ENCODE measurements at regions not wholly inside any gene's neighbourhood (a gene's known extent, or its start where the extent isn't known, plus 50 kb on each side); places are given as distances from the start of the nearest gene placed in this dataset.
"Not testable (repeated sequence)": the region's sequence is repeated elsewhere in the genome, so short reads cannot be mapped to it uniquely, and the experiment has no call there.

DNA sequence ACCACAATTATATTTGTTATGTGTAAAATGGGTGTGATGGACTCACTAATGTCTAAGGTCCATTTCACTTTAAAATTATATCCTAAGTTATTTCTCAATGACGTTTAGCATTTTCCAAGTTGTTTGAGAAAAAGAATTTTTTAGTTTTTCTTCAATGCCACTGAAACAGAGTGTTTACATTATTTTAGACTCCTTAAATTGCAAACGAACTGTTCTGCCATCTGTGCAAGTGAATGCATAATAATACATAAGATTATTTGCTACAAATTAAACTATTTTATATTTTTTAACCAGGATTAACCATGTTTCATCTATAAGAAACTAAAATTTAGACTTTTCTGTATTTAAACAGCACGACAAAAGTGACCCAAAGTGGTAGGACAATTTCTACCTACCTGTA lies 425.4 kb downstream of the NDFIP2 start:
- DNase-seq = no peak

DNA sequence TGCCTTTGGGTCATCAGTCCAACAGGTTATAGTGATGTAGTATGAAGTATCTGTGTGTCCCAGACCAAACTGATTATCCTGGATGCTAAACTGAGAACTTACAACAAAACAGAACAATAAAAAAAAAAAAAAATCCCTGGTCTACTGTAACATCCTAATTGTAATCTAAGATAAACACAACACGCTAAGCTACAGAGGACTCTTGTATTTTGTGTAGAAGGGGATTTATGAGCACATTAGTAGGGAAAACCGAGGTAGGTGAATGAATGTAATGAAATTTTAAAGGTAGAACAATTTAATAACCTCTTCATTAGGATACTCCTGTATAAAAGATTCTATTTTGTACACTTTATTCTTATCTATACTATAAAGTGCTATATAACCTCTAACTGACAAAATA lies 424.1 kb downstream of the NDFIP2 start:
- no peak for DNase-seq

DNA sequence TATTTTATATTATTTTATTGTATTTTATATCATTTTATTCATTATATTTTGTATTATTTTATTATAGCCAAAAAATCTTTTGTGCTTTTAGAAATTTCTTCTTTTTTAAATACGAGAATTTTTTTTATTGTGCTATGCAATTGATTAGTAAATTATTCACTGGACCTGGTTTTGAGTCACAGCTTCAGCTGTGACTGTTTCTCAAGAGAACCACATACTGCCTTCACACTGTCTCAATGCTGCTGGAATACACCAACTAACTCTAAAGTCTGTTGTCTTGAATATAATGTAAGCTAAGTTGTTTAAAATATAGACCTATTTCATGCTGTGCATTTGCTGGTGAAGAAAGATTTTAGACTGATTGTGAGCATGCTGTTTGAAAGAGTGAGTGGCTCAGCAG lies 423.6 kb downstream of the NDFIP2 start:
- DNase-seq = no peak

DNA sequence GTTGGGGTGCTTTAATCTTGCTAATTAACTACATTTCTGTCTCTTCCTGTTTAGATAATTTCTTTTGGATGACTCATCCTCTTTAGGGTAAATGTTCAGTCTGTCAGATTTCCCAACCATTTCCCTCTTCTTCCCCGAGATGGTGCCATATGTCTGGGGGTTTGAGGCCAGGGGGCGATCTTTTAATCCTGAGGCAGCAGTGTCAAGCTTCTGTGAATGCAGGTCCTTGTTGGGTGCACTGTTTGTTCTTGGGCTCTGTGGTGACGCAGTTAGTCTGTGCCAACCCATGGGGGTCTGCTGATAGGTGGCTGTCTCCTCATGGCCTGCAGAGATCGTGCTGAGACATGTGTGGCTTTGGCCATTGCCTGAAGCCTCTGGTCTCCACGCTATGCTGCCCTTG lies 420.4 kb downstream of the NDFIP2 start:
- DNase-seq = no peak

DNA sequence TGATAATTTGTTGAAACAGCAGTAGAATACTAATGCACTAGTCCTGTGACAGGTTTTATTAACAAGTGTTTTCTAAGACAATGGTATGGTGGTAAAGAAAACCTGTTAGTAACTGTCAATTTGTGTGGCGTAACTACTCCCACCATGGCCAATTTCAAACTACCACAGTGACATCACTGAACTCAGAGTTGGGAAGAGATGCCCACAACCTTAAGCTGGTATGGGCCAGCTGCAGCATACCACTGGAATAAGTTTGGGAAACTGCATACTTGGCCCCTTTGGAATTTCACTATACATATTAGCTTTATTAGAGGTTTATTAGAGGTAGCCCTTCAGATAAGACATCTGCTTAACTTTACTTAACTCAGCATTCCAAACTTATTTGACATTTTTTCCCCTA lies 419.4 kb downstream of the NDFIP2 start:
- no peak for DNase-seq

DNA sequence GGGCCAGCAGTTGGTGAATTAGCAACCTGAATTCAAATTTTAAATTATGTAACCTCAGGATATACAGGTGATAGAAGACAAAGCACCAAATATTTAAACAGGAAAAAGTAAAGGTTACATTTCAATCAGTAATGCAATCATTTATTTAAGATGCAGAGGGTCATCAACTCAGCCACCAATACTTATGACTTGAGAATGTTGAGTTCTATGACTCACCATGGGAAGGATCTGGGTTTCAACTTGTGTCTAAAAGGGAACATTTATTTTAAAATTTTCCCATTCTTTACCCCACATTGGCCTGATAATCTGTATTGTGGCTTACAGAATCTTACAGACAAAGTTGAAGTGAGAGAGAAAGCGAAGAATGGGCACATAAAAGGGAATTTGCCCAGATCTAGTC lies 418.0 kb downstream of the NDFIP2 start:
- no peak for DNase-seq

DNA sequence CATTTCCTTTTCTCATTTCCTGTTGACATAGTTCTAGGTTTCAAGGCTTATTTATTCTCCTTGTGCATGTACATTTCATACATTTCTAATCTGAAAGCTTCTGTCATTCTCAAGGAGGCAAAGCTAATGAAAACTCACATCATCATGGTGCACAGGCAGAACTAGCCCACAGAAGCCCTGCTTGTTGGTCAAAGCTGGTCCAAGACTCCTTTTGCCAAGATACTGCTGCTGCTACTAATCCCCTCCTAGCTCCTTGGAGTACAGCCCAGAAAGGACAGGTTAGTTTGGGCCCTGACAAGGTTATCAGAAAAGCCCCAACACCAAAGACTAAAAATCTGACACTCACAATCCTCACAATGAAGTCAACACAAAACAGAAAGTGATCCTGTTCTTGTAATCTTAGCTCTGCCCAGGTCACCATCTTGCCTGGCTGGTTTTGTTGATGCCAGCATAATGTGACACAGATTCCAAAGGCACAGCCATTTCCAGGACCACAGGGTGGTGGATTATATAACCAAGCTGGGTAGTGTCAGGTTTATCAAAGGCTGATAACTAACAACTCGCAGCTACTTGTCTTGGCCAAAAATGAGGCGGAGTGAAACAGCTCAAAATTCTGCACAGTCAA lies 417.4 kb downstream of the NDFIP2 start:
- DNase-seq = no peak

DNA sequence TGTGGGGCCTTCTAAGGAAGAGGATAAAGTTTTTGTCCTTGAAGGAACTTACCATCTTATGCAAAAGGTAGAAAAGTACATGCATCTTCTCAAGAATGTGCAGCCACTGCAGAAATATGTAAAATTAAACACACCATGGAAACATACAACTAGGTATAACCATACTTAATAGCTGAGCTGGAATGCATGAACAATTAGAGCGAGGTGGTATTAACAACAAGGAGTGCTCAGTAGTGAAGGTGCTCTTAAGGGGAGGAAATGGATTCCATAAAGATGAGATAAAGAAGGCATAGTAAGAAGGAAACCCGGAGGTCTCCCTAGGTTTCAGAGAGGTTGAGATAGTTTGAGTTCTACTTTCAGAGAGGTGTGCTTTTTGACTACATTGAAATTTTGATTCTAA lies 415.9 kb downstream of the NDFIP2 start:
- DNase-seq = no peak

DNA sequence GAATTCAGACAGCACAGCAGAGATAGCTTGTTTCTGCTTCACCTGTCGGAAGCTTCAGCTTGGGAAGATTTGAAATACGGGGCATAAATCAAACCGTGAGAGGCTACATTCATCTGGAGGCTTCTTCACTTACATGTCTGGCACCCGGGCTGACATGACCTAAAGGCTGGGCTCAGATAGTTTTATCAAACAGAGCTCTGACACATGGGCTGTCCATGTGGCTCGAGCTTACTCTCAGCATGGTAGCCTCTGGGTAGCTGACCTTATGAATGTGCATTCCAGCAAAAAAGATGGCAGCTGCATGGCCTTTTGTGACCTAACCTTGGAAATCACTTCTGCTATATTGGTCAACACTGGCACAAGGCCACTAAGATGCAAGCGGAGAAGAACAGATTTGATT lies 414.5 kb downstream of the NDFIP2 start:
- DNase-seq = no peak

DNA sequence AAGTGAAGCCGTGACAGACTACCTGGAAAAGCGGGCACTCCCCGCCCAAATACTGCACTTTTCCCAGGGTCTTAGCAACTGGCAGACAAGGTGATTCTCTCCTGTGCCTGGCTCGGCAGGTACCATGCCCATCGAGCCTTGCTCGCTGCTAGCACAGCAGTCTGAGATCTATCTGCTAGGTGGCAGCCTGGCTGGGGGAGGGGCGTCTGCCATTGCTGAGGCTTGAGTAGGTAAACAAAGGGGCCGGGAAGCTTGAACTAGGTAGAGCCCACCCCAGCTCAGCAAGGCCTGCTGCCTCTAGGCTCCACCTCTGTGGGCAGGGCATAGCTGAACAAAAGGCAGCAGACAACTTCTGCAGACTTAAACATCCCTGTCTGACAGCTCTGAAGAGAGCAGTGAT lies 406.3 kb downstream of the NDFIP2 start:
- not testable (repeated sequence) for DNase-seq

DNA sequence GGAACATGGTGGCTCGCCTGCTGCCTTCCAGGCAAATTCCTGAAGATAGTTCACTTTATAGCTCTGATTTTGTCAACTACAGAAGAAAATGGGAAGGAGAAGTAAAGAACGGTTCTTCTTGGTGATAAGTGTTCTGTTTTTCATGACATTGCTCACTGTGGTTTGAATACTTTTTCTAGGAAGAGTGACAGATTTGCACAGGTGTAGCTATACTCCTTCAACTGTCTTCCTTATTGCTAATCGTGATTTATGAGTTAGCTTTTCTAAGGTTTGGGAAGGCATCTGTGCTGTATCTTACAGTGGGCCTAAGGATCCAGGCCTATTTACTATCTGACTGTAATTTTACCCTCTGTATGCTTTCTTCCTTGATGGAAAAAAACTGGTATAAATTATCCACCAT lies 405.6 kb downstream of the NDFIP2 start:
- no peak for DNase-seq

DNA sequence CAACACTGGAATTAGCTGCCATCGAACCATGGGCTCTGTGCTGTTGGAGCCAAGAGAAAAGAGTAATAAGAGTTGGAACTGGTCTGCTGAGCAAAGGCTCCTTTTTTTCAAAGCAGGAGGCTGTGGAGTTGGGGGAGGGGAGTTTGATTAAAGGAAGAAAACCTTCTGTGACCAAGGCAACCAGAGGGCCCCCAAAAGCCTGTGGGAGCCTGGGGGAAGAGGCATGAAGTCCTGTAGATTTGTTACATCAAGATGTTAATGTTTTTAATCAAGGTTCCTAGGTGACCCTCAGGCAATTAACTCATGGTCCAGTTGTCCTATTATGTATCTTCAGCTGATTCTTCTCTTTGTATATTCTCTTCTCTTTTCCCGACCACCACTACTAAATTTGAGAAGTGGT lies 403.9 kb downstream of the NDFIP2 start:
- no peak for DNase-seq

DNA sequence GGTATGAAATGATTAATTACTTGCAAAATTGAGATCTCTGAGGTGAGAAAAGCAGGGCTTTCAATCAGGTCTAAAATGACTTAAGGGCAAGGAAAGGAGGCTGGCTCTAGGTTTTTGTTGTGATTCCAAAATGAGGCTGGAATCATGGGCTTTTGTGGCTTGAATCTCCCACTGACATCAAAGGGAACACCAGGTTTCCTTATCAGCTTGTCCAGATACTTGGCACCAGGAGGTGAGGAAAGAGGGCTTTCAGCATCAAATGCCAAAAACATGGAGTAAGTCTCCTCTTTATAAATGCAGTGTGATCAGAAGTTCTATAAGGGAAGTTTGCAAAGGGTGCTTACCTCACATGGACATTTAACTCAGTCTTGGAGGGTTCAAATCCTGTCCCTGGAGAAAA lies 402.3 kb downstream of the NDFIP2 start:
- no peak for DNase-seq

DNA sequence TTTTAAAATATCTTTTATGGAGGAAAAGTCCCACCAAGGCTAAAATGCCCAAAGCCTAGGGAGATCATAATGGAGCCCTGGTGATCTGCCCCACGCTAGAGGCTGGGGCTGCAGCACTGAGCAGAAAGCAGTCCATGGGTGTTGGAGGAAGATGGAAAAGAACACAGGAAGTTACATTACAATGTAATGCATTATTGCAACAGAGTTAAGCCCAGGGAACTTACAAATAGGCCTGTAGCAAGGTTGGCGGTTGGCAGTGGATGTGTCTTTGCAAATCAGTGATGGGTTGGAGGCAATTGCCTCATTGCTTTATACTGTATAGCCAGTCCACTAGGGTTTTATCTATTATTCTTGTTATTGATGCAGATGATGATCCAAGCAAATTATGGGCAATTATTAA lies 399.9 kb downstream of the NDFIP2 start:
- DNase-seq = no peak

DNA sequence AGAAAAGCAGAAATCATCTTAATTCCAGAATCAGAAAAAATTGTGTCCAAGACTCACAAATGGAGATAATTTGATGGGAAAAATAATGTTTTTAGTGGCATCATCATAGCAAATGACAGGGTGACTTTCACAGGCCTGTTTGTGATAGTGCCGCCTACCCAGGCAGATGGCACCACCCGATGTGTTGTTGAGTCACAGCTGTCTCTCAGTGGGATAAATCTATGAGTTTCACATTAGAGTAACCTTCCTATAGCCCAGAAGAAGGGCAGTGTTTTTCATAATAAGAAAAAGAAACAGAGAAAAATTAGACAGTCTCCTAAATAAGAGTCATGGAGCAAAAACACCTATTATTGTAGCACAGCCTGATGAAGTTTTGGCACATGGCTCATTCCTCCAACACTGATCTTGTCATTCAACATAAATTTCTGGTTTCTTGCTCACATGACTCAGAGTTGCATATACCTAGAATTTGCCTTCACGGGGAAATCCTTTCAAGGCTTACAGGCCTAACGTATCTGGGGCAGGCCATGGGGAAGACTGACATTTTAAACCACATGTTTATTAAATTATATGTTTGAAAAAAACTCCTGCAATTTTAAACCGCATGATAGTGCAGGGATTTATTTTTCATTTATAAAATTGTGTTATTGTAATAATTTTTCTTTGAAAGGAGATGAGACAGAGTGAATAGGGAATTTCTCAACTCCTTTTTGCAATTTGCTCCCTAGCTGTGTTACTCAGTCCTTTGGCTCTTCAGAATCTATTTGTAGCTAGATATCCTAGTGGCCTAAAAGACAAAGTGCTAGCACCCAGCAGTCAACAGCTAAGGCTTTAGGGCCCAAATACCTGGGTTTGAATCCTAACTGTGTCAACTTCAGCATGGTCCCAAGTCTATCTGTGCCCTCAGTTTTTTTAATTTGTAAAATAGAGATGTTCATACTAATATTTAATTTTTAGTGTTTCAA lies 393.7 kb downstream of the NDFIP2 start:
- DNase-seq = no peak

DNA sequence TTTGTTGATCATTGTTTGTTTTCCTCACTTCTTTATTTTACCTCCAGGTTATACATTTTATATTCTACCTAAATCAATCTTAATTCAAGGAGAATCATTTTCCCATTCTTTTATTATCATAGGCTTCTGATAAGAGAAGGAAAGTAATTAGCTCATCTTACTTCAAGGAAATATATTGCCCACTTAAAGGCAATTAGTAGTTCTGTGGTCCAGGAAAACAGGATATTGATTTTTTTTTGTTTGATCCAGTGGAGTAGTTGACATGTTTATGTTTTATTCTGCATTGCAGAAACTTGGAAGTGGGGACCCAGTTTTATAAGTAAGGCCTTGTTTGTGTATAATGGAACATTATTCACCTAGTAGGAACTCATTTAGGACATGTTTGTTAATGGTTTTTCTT lies 390.6 kb downstream of the NDFIP2 start:
- DNase-seq = no peak

DNA sequence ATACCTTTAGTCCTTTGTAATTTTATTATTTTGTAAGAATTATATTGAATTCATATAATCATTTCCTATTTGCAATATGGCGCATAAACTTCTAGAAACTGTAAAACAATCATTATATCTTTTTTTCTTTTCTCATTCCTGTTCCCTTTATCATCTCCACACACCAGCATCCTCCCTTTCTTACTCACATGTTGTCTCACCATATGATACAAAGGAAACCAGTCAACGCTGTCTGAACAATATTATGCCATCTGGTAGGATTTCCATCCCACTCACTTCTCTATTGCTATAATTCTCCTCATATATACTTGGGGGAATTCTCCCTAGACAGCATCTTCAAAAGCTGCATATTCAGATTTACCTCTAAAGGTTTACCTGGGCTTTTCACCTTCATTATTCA lies 389.8 kb downstream of the NDFIP2 start:
- DNase-seq = no peak

DNA sequence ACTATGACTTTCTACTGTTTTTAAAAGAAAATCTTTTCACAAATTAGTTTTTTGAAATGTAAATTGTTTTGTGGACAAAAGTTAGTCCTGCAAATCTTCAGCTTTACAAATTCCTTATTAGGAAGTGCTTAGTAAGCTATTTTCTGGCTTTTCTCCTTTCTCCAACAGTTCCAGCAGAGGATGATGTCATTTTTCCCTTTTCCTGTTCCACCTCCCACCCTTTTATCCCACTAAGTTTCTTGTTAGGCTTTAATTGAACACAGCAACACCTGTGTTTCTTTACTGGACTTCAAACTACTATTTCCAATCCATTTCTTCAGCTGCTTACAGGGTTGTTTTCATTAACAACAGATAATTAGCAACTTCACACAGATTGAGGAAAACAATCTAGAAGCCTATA lies 389.2 kb downstream of the NDFIP2 start:
- no peak for DNase-seq

DNA sequence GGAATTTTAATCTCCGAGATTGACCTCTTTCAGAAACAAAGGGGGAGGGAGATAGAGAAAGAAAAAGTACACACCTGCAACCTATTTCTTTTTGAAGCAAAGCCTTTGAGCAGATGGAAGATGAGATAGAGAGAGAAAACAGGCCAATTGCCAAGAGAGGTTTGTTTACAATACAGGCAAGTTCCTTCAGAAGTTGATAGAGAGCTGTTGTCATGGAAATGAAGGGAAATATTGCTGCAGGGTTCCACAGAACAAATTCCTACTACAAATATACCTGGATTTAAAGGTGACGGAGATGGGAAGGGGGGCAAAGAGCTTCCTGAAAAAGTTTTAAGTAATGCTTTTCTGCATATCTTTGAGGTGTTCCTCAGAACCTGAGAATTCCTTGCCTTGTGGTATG lies 388.4 kb downstream of the NDFIP2 start:
- DNase-seq = no peak

DNA sequence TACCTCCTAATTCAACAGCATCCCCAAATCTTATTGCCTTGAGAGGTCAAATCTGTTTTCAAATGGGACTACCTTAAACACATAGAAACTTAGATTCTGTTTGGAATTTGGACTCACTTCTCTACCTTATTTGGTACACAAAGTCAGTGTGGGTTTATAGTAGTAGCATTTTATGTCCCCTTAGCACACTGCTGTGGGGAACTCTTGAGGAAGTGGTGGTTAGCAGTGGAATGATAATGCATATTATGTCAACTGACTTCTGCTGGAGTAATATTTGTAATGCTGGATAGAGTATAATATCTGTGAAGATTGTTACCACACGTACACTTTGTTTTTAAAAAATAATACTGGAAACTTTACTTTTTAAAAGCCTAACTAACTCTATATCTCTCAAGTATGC lies 386.3 kb downstream of the NDFIP2 start:
- DNase-seq = no peak

DNA sequence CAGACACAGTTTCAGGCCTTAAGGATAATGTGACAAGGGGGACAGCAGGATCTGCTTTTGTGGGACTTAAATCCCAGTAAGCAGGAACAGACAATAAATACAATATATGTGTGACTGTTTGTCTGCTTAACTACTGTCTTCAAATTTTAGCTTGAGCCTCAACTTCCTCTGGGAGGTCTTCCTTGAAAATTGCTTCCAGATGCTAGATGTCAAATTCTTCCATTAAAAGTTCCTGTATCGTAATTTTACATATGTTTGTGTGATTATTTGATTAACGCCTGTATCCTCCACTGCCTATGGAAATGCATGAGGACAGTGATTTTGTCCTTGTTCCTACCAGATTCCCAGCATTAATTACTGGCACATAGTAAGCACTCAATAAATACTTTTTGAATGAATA lies 385.5 kb downstream of the NDFIP2 start:
- DNase-seq = no peak

DNA sequence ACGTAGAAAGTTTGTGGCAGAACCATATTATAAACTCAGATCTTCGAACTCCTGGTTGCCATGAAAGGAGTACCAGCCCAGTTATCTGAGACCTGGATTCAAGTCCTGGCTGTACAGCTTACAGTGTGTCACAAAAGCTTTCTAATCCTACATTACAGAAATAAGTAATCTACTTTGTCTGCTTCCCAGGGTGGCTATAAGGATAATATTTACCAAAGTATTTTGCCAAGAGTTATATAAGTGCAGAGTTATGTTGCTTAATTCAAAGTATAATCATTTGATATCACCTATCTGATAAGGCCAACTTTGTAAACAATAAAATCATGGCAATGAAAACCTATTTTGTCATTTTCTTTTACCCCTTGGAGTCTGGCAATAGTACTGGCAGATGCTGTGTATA lies 381.6 kb downstream of the NDFIP2 start:
- no peak for DNase-seq

DNA sequence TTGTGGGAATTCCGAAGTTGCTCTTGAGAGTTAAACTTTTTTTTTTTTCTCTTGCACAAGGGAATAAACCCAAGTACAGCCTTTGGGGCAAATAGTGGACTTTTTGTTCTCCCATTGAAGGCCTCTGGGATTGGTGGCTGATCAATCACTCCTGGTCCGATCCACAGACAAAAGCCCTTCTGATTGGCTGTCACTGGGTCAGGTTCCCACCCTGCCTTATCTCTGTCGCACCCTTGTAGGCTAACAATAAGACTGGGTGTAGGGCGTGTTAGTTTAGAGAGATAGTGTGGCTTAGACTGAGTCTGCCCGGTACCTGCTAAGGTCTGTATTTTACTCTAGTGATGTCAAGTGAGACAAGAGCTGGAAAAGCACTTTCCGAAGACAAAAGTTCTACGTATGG lies 380.8 kb downstream of the NDFIP2 start:
- DNase-seq = no peak

DNA sequence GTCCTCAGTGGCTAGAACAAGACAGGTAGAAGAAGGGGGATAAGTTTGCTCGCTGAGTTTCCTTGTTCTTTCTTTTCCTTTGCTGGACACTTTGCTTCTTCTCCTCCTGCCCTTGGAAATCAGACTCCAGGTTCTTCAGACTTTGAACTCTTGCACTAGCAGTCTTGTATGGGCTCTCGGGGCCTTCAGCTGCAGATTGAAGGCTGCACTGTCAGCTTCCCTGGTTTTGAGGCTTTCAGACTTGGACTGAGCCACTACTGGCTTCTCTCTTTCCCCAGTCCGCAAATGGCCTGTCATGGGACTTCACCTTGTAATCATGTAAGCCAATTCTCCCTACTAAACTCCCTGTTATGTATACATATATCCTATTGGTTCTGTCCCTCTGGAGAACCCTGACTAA lies 379.8 kb downstream of the NDFIP2 start:
- no peak for DNase-seq

DNA sequence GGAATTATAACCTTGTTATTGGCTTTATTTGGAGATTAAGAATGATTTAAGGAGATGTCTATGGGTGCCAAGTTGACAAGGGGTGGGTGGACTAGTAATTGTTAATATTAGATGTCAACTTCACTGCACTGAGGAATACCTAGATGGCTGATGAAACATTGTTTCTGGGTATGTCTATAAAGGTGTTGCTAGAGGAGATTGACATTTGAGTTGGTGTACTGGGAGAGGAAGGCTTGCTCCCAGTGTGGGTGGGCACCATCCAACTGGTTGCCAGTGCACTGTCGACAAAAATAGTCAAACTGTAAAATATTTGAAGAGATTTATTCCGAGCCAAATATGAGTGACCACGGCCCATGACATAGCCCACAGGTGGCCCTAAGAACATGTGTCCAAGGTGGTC lies 378.8 kb downstream of the NDFIP2 start:
- DNase-seq = no peak
